Sciatic nerve (tissue), 2 donors: ENCODE measurements at regions not wholly inside any gene's neighbourhood (a gene's known extent, or its start where the extent isn't known, plus 50 kb on each side); places are given as distances from the start of the nearest gene placed in this dataset.

Experiments used
- ATAC-seq: fragments of 200-7000 bp; cut with Tn5 transposase; one replicate; pipeline ENCODE4 v1.9.1; 2020; ENCODE audit warnings: mild to moderate bottlenecking, moderate library complexity
- DNase-seq: peaks from one replicate; pipeline ENCODE4 v3.0.0-alpha.2; 2020; ENCODE audit warnings: low spot score
- intact Hi-C: fragments of 100-400 bp; cut with DNase I; formaldehyde crosslinking; loops from one replicate; pipeline ENCODE4 v1.14.2; 2022
- donor health status: DM: no; HTN: no; CAD: no.
- donor health status: DM: no; HTN: no; CAD: no.

DNA sequence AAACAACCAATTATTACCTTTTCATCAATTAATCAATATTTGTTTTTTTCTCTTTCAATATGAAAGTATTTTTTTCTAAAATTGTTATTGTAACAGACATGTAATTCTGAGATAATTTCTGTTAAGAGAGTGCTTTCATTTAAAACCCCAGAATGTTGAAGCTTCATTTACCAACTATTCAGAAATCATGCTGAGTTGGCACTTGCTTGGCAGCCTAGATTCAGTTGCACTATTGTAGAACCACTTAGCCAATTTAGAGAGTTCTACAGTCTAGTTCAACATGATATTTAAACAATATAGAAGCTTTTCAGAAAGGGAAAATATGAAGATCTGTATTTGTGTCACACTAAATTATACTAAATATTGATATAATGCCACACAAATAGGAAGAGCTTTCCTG is 56.1 kb upstream of the NKAIN2 start:
- ATAC-seq = no peak
- intact Hi-C loops = no loop called here
- no peak for DNase-seq

DNA sequence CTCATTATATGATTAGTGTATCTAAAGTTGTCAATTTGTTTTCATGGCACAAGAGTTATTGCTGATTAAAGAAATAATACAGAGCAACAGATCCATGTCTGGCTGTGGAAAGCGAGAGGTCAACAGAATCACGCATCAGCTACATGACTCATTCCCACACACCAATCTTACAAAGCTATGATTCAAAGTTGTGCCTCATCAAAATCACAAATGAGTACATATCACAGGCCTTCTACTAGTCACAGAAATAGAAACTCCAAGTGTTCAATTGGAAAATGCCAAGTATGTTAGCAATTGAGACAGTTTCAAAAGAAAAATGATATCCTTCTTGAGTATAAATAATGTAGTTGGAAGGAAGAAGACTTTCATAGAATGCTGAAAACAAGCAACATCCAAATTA is 57.8 kb upstream of the NKAIN2 start:
- intact Hi-C loops = no loop called here
- ATAC-seq (no peak), DNase-seq (no peak)

GRCh38 chr6:123744840-123745239 is 58.8 kb upstream of the NKAIN2 start:
- intact Hi-C loops = no loop called here
- ATAC-seq (no peak), DNase-seq (no peak)

DNA sequence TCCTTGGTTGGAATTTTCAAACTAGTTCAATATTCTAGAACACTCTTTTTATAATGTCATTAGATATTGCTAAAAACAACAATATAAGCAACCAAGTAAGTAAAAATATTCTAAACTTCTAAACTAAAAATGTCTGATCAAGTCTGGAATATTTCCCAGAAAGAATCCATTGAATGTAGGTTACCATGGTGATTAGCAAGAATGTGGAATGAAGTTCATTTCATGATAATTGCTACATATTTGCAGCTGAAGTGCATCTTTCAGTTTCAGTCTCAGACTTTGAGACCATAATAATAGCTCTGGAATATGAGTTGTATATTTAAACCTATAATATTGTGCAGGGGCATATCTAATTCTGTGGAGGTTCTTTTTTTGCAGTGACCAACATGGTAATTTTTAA is 61.0 kb upstream of the NKAIN2 start:
- intact Hi-C loops = no loop called here
- ATAC-seq = no peak
- no peak for DNase-seq

- DNase-seq = no peak
- ATAC-seq = no peak
- intact Hi-C loops = no loop called here
Observed at GRCh38 chr6:123733180-123733579, 70.5 kb upstream of the NKAIN2 start.

GRCh38 chr6:123716506-123716905 is 79.8 kb upstream of the TRDN start:
- intact Hi-C loops = loop anchor here (5.0 kb wide), 1 partner anchor 299 kb away; no protein-coding TSS in a partner anchor
- no peak for ATAC-seq
- DNase-seq = no peak

DNA sequence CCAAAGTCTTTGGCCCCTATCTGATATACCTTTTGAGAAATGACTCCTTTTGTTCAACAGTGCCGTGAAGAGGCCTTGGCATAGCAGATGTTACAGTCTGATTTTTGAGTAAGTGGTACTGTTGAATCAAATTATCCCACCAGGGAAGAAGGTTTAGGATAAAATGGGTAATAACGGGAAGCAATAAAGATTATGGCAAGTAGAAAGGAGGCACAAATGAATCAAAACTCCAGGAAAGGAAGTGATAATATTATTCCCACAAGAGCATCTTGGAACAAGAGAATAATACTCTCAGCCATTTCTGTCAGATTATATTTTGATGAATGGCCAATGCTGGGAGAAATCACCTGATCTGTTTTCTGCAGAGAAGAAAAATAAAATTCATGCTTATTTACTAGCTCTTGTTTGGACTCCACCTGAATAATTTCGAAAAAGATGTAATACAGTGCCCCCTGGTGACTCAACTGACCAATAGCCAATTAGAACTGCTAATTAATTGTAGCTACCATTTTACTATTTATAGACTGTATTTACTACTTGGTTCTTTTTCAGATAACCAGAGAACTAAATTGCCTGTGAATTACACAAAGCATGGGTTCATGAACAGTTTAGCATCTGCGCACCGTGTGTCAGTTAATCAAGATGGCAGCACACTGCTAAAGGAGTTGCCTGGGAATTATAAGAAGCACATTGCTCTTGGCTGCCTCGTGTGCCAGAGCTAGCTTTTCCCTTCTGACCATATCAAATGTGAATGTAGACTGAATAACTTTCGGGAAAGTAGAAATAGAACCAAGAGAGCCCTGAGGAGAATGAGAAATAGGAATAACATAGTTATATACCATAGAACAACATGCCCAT is 78.5 kb upstream of the TRDN start:
- intact Hi-C loops = loop anchor here (5.0 kb wide), 1 partner anchor 298 kb away; no protein-coding TSS in a partner anchor
- peak; percentile 50 for ATAC-seq
- DNase-seq = no peak

GRCh38 chr6:123712831-123713230 is 76.1 kb upstream of the TRDN start:
- ATAC-seq (no peak), DNase-seq (no peak)
- intact Hi-C loops = no loop called here

DNA sequence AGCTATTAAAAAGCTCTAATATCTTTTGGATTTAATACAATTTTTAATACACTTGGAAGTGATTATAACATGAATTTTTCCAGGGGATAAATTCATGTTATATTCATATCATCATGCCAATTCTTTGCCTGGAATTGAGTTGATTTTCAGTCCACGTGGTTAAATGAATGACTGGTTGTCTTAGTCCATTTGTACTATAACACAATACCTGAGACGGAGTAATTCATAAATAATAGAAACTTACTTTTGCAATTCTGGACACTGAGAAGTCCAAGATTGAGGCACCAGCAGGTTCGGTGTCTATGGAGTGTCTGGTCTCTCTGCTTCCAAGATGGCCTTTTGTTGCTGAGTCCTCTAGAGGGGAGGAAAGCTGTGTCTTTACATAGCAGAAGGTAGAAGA is 66.2 kb upstream of the TRDN start:
- no peak for ATAC-seq
- intact Hi-C loops = no loop called here
- no peak for DNase-seq

GRCh38 chr6:123687864-123688263 is 51.1 kb upstream of the TRDN start:
- intact Hi-C loops = no loop called here
- DNase-seq = no peak
- no peak for ATAC-seq
